GM12878 (cell line): ENCODE measurements at regions not wholly inside any gene's neighbourhood (a gene's known extent, or its start where the extent isn't known, plus 50 kb on each side); places are given as distances from the start of the nearest gene placed in this dataset.

Experiments used
- CBX5 ChIP-seq: sonication (generic); IDR thresholded peaks from 2 replicates; pipeline ENCODE4 v1.6.1; 2016; ENCODE audit warnings: low read depth, moderate library complexity, mild to moderate bottlenecking, inconsistent platforms
- CEBPB ChIP-seq, 2 experiments: fragments of 150-350 bp in 1 of 2; IDR thresholded peaks; 2 replicates each; pipeline ENCODE4 v1.6.1; 2012 to 2014; ENCODE audit warnings: low read depth in 2 of 2, low read length in 2 of 2, borderline replicate concordance in 1 of 2, inconsistent platforms in 1 of 2
- CREB1 ChIP-seq: IDR thresholded peaks from 2 replicates; pipeline ENCODE4 v1.6.1; 2012; ENCODE audit warnings: low read depth, mild to moderate bottlenecking, inconsistent platforms
- CTCF ChIP-seq, 3 experiments: IDR thresholded peaks in 2 of 3; conservative IDR thresholded peaks in 1 of 3; 2 replicates each; pipeline ENCODE4 v1.5.1; 2011; ENCODE audit warnings: low read depth in 3 of 3, low read length in 3 of 3, mild to moderate bottlenecking in 3 of 3, control low read depth in 2 of 3, moderate library complexity in 2 of 3, inconsistent platforms in 1 of 3, mixed read lengths in 1 of 3; ENCODE audit not compliant: control insufficient read depth in 2 of 3, insufficient read depth in 1 of 3; ENCODE audit errors: extremely low read depth in 1 of 3
- POLR2A ChIP-seq: IDR thresholded peaks from 2 replicates; pipeline ENCODE4 v1.6.1; 2011; ENCODE audit warnings: low read depth, mild to moderate bottlenecking, low read length
- USF2 ChIP-seq: IDR thresholded peaks from 2 replicates; pipeline ENCODE4 v1.6.1; 2011; ENCODE audit warnings: low read depth, low read length, improper control_type of control experiment, borderline replicate concordance
- YY1 ChIP-seq: IDR thresholded peaks from 2 replicates; pipeline ENCODE4 v1.6.1; 2011; ENCODE audit warnings: low read depth, mild to moderate bottlenecking, low read length

DNA sequence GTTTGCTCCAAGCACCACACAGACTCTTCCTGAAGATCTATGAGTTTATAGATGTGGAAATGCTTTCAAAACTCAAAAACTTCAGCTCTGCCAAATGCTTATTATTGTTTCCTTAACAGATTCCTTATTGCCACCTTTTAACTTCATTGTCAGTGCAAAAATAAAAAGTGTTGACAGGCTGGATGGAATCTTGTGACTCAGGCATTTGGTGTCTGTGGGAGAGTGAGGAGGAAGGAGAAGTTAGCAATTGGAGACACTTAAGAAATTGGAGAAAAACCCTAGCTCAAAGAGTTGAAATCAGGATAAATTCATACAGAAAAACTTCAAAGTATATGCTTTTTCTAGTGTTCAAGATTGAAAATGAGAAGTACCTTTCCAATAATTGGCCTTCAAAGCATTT lies 140.6 kb upstream of the PUM3 start:
- TF ChIP-seq USF2 (no peak), CTCF (IDR thresholded peaks at IDR 0.05 in 2 of 3, conservative IDR thresholded peaks at IDR 0.05 in 1 of 3; ENCODE audit: control insufficient read depth in 2 of 3, extremely low read depth in 1 of 3, insufficient read depth in 1 of 3, low read depth in 3 of 3, low read length in 3 of 3) (no peak), POLR2A (no peak), CEBPB (IDR thresholded peaks at IDR 0.05; ENCODE audit: borderline replicate concordance in 1 of 2, low read depth in 2 of 2, low read length in 2 of 2) (no peak), CBX5 (no peak), YY1 (no peak), CREB1 (no peak)
